IPS DF 4.7 (cell line): ENCODE measurements at regions not wholly inside any gene's neighbourhood (a gene's known extent, or its start where the extent isn't known, plus 50 kb on each side); places are given as distances from the start of the nearest gene placed in this dataset.
"Not testable (repeated sequence)": the region's sequence is repeated elsewhere in the genome, so short reads cannot be mapped to it uniquely, and the experiment has no call there.

Experiments
- DNase-seq: peaks from one replicate; pipeline ENCODE4 v3.0.0-alpha.2; 2013; ENCODE audit warnings: low spot score; ENCODE audit errors: extremely low read depth

DNA sequence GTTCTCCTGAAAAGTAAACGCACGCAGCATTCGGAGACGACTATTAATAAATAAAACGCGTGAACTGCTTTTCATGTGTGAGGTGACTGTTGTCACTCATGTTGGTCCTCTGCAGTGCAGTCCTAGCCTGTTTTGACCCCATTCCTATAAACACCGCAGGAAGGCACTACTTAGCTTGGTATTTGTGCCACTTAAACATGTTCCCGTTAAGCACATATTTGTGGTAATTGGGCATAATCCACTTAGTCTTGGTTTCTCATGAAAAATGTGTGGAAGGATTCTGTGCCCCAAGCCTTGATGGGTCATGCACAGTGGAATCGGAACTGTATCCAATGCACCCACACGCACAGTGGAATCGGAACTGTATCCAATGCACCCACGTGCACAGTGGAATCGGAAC is 313.9 kb downstream of the THBS2 start:
- no peak for DNase-seq

DNA sequence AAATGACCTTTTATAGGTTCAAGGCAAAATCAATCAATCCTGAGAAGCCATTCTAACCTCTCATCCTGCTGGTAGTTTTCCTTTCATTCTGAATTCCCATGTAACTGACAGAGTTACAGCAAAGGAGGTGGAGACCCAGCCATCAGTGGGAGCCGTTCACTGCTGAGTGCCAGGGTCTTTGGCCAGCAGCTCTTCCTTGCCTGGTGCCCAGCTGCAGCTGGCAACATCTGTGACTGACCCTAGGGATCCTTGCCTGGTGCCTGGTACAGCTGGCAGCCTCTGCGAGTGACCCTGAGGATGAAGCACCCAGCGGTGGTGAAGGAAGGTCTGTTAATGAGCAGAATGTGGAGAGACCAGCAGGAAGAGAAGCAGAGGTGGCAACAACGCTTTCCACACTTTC is 314.6 kb downstream of the THBS2 start:
- DNase-seq, result no peak

DNA sequence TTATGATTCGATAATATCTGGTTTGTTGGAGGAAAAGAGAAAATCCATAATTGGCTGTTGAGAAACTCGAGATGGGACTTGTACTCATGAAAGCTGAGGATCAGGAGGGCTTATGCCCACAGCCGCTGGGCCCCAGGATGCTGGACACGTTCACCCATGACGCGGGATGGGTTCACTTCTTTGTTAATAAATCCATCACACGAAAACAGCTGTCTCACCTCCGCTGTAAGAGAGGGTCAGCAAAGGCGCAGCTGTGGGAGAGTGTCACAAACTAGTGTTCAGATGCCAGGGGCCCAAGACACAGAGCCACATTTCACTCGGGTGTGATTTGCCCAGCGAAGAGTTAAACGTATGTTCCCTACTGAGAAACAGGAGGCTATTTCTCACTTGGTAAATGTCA is 315.1 kb downstream of the THBS2 start:
- DNase-seq, result no peak

DNA sequence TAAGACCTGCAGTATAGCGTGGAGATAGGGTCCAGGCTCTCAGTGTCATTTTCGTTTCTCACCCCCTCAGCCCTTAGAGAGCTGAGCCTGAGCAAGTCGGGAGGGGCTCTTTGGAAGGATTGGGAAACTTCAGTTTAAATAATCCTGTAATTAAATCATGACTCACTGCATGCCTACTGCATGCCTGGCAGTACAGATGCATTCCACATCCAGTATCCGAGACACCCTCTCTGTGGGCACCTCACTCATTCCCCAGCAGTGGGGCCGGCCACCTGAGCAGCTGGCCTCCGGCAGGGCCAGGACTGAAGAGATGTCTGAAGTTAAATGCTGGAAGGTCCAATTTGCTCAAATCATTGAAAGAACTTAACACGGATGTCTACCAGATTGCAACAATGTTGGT is 316.6 kb downstream of the THBS2 start:
- no peak for DNase-seq

DNA sequence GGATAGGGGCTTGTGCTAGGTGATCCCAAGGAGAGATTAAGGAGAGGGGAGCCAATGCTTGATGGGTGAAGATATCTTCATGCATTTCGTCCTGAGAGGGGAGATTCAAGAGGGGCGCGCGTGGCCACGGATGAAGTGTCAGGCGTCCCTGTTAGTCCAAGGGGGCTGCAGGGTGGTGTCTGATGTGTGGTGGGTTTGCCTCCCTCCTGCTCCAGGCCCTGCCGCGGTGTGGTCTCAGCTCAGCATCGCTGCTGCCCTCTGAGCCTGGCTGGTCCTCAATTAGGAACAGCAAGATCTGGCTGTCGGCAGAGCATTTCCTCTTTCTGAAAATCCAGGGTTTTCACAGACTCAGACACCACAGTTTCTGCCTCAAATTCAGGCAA is 318.0 kb downstream of the THBS2 start:
- DNase-seq, result no peak

DNA sequence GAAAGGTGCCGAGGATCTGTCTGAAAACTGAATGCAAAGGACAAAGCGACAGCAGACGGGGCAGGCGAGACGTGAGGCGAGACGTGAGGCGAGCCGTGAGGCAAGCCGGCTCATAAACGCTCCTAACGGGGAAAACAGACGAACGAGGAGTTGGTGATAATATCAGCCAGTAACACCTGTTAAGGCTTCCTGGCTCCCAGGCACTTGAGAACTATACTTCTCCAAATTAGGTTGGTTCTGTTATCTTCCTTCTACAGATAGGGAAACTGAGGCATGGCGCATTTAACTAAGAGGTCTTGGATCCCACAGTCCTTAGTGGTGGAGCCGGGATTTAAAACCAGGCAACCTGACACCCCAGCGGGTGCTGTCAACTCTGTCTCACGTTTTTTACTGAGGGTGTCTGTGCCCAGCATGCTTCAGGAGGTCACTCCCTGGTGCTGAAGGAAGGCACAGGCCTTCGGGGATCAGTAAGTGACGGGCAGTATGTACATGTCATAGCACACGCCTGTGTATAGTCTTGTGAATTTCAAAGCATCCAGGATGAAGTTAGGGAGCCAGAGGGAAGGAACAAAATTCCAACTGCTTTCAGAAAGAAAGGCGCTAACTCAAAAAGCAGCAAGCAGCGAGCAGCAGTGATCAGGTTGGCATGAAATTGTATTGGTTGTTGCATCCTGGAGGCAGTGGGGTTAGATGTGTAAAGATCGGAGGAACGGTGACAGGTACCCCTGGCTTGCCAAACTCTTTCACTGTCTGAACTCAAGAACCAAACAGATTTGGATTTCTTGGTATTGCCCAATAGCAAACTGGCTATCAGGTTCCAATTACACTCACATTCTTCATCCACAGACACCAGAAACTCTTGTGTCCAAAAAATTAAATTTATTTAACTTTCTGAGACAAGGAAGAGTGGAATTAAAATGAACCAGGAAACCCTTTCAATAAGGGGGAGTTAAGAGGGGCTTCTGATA is 318.7 kb downstream of the THBS2 start:
- no peak for DNase-seq

DNA sequence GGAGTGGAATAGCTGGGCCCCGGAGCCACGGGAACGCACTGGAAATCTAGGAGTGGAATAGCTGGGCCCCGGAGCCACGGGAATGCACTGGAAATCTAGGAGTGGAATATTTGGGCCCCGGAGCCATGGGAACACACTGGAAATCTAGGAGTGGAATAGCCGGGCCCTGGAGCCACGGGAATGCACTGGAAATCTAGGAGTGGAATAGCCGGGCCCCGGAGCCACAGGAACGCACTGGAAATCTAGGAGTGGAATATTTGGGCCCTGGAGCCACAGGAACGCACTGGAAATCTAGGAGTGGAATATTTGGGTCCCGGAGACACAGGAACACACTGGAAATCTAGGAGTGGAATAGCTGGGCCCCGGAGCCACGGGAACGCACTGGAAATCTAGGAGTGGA is 321.5 kb downstream of the THBS2 start:
- DNase-seq, result not testable (repeated sequence)

DNA sequence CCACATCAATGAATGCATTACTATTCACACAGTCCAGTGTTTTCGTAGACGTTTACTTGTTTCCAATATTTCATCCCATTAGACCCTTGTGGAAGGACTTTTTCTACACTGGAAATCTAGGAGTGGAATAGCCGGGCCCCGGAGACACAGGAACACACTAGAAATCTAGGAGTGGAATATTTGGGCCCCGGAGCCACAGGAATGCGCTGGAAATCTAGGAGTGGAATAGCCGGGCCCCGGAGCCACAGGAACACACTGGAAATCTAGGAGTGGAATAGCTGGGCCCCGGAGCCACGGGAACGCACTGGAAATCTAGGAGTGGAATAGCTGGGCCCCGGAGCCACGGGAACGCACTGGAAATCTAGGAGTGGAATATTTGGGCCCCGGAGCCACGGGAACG is 322.6 kb downstream of the THBS2 start:
- not testable (repeated sequence) for DNase-seq

DNA sequence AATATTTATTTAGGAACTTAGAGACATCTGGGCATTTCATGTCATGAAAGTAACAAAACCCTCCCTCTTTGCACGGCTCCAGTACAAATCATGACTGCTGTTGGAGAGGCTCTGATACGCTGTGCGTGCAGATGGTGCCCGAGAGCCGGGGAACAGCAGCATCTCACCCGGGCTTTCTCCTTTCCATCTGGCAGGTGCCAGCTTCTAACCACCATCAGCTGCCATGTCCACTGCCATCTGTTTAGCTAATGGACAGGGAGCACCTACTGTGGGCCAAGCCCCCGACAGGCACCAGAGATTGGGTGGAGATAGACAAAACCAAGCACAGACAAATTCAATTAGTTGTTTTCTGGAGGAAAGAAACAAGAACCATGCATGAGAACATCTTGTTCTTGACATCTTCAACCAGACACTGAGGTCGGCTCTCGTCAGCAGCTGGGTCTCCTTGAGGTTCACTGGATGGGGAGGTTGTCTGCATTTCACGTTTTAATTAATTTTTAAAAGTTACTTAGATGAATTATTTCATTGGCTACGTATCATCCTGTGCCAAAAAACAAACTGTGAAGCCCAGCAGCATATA is 323.7 kb downstream of the THBS2 start:
- no peak for DNase-seq

DNA sequence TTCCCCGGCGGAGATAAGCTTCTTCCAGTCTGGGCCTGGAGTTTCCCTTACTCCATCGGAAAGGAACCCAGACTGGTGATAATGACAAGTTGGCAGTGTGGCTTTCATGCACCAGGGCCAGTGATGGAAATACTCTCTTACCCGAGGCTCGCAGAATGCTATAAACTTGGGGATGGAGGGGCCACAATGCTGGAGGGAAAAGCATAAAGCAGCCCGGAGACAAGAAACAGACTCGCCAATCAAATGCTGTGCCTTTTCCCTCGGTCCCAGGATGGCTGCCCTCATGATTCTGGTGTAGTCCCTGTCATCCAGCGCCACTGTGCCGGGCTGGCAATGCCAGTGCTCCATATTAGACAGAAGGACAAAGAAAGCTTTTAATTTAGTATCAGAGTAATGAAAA is 325.6 kb downstream of the THBS2 start:
- DNase-seq, result no peak

DNA sequence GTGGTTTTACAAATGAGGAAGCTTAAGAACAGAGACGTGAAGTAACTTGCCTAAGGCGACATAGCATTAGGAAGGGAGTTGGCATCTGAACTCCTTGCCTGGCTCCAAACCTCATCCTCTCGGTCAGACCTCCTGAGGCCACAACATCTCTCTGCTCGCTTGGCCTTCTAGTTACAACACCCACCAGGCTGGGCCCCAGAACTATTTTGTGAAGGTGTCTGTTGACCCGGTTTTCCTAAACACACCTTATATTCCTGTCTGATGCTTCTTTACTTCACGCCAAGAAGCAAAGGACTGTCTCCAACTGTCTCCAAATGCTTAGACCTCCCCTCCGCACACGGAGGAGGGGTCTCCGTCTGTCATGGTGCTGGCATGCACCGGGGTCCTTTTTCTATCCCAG is 326.6 kb downstream of the THBS2 start:
- no peak for DNase-seq

DNA sequence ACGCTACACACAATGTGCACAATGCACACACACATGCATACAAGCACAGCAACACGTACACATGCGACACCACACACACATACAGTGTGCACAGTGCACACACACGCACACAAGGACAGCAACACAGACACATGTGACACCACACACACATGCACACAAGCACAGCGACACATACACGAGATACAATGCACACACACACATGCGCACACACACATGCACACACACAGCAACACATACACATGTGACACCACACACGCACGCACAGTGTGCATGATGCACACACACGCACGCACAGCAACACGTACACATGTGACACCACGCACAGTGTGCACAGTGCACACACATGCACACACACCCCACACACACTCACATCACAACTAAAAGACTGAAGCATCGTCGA is 327.3 kb downstream of the THBS2 start:
- no peak for DNase-seq

DNA sequence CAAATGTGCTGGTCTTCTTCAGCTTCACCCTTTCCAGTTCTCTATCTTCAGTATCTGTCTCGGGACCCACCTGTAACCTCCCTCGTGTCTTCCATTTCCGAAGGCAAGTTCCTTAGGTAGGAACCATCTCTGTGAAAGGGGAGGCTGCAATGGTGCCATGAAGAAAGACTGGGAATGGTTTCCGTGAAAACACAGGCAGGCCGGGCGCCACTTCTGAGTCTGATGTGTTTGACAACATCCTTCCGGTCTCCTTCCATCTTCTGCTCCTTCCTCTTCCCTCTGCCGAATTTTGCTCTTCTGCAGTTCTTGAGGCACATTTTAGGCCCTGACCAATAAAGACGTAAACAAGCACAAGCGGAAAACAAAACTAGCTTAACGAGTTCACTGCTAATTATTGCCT is 328.0 kb downstream of the THBS2 start:
- no peak for DNase-seq

DNA sequence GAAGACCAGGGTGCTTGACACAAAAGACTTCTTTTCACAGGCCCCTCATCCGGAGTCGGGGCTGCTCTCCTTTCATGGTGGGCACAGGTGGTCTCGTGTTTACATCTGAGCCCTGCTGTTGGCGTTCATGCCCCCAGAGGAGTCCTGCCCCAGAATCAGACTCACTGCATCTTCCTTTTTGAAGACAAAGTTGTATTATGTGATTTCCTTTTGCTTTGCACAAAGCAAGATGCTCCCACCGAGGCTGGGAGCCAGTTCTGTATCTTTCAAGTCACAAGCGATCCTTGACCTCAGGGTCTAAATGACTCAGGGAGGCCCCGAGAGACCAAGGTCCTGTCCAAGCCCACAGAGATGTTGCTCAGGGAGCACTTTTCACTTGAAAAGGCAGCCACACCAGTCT is 330.5 kb downstream of the THBS2 start:
- no peak for DNase-seq

DNA sequence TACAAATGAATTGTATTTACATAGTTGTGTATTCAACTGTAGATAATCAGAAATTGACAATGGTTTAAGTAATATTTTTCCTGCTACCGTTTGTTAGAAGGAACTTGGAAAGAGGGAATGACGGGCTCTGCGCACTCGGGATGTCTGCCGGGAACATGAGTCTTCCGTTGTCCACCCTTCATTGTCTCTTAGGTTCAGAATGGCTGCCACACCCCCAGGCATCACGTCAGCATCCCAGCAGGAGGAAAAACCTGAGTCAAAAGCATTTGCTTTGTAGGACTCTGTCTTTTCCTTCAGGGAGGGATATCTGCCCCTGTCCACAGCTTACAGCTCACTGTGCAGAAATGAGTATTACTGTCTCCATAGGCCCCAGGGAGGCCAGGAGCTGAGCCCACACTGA is 331.2 kb downstream of the THBS2 start:
- DNase-seq, result no peak

DNA sequence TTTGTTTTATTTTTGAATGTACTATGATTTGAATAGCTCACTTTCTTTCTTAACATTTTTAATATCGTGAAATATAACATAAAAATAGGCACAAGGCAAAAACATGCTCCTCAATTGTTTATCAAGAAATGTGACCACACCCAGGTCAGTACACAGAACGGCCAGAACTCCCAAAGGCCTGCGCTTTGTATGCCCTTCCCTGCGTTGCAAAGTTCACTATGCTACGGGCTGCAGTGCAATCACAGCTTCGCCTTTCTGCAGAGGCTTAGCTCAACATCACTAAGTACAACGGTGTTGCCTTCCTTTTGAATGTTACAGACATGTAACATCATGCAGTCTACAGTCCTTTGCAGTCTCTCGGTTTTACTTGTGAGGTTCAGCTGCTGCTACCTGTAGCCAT is 333.4 kb downstream of the THBS2 start:
- DNase-seq, result no peak

DNA sequence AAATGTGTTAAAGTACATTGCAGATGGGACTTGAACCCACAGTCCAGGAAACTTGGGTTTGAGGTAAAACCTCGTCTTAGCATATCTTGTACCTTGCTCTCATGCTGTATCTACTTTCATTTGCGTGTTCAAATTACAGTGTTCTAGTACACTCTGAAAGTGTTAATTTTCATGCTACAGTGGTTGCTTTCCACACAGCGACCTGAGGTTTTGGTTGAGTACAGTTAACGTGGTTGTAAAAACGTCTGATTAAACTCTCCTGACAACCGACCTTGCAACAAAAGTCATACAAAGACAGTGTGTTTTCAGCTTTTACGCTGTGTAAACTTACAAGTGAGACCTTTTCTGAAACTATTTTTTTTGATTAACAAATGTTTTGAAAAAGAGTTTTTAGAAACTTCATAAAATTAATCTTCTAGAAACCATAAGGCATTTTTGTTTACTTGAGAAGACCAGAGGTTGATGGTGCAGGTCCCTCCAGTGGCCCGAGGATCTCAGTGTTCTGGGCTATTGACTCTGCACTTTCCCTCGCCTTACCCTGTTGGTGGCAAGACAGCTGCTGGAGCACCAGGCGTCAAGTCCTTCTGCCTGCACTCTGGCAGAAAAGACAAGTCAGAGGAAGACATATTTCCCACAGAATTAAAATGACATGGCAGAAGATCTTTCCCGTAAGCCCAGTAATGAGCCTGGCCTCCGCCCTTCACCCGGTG is 334.0 kb downstream of the THBS2 start:
- no peak for DNase-seq

DNA sequence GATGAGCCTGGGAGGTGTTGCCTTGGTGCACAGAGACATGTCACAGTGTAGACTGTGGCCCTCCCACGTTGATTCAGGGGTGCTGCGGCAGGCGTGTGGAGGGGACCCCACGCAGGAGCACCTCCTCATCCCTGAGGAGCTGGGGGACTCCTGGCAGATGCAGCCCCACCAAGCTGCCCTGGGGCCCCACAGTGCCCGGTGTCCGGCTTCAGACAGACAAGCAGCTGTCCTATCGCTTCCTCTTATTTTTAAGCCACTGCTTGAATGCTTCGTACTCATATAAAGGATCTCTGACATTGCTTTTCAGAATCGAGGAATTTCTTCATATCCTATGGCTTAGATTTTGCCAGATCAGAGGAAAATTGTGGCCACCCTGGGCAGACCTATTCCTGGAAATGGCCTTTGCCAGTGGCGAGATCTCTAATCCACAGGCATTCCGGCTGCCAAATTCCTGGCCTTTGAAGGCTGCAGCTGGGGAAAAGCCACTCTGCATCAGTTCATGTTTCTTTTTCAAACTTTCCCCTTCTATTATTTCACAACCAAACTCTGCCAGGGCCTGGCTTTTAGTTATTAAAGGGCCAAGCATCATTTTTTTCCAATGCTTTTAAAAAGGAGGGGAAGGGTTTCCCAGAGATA is 337.0 kb downstream of the THBS2 start:
- no peak for DNase-seq

DNA sequence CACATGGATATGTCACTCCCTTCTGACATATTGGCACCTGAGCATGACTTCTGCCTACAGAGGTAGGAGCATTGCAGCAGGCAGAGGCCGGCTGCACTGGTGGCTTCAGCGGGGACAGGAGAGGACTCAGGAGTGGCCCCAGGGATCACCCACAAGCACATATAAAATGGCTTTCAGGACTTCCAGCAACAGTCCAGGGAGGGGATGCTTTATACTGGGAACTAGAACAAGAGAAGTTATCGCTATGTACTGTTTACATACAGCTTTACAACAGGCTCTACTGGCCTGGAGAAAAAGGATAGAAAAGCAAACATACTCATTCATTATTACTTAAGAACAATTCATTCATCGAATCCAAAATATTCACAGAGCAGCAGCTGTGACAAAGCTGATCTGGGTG is 337.8 kb downstream of the THBS2 start:
- DNase-seq, result no peak

DNA sequence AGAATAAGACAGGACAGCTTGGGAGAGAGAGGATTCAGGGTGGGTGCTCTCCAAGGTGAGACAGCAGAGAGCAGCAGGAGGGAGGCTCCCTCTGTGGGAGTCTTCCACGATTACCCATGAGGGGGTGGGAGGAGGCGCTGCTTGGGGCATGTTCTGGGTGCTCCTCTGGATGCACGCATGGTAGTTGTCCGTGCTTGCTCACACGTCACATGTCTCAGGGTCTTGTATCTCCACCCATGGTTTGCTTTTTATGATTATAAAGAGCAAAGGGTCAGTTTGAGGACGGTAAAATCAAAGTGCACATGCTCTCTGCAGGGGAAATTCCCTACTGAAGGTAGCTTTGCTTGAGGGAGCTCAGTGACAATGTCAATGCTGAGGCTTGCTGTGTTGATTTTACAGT is 338.4 kb downstream of the THBS2 start:
- no peak for DNase-seq

DNA sequence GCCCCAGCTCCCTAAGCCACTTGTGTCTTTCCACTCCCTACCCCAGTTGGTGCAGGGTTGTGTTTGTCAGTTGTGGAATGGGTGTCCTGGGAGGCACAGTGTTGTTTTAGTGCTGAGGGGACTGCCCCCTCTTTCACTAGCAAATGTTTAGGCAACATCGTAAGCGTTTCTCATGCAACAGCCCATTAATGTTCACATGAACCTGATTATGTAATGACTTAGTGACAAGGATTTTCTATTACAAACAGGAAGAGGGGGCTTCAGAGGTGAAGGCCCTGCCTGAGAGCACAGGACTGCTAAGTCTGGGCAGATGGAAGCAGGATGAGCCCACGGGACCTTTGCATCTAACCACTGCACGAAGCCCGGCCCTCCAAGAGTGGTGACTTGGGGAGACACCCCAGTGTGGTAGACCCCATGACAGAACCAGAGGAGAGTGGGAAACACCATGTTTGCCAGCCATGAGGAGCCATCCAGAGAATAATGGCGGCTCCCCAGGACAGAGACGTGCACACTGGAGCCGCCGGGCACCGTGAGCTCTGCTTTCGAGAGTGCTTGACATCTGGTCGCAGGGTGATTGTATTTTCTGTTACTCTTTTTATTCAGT is 339.7 kb downstream of the THBS2 start:
- no peak for DNase-seq
